Activated CD4-positive, alpha-beta T cell treated with anti-CD3 and anti-CD28 coated beads for 36 hours (primary cell): ENCODE measurements at regions not wholly inside any gene's neighbourhood (a gene's known extent, or its start where the extent isn't known, plus 50 kb on each side); places are given as distances from the start of the nearest gene placed in this dataset.

Experiments used
- ATAC-seq: fragments of 200-7000 bp; cut with Tn5 transposase; one replicate; pipeline ENCODE4 v1.10.0; 2021; ENCODE audit warnings: mild to moderate bottlenecking, moderate library complexity
- CTCF ChIA-PET: fragments of 350-600 bp; sonication (Branson Sonifier 250); formaldehyde crosslinking; loops from one replicate; lab custom pipeline; 2021; ENCODE audit warnings: antibody characterized with exemption; lab: Charles Lee
- POLR2A ChIA-PET: fragments of 350-600 bp; sonication (Branson Sonifier 250); formaldehyde crosslinking; loops from one replicate; lab custom pipeline; 2021; ENCODE audit warnings: antibody characterized with exemption, inconsistent platforms; lab: Charles Lee
- DNase-seq: peaks from one replicate; pipeline ENCODE4 v3.0.0-alpha.2; 2020
- H3K27ac Mint-ChIP-seq: one replicate; pipeline ENCODE4 v1.8.0; 2021; ENCODE audit warnings: mixed read lengths
- H3K27me3 Mint-ChIP-seq: one replicate; pipeline ENCODE4 v1.8.0; 2021; ENCODE audit warnings: mixed read lengths
- H3K36me3 Mint-ChIP-seq: one replicate; pipeline ENCODE4 v1.8.0; 2021; ENCODE audit warnings: low read depth, mixed read lengths
- H3K4me1 Mint-ChIP-seq: one replicate; pipeline ENCODE4 v1.8.0; 2021; ENCODE audit warnings: mixed read lengths
- H3K4me3 Mint-ChIP-seq: one replicate; pipeline ENCODE4 v1.8.0; 2021; ENCODE audit warnings: mild to moderate bottlenecking, moderate library complexity, mixed read lengths
- H3K9me3 Mint-ChIP-seq: one replicate; pipeline ENCODE4 v1.8.0; 2021; ENCODE audit warnings: low read depth, mixed read lengths
- intact Hi-C, 2 experiments: fragments of 100-400 bp; cut with DNase I in 1 of 2; cut with micrococcal nuclease in 1 of 2; formaldehyde crosslinking; loops; one replicate each; pipeline versions ENCODE4 v1.14.2 to v1.15.1; 2022 to 2024; cut with DNase I, micrococcal nuclease

- ChIA-PET POLR2A (no interaction called here), CTCF (interaction anchor here (0.7 to 1.4 kb wide), 3 partner anchors 8 to 70 kb away, joined by 3 to 4 read pairs (median 4); no protein-coding TSS in a partner anchor)
- Mint-ChIP-seq H3K4me3 (no peak overlapping the region), H3K27me3 (peaks cover 42% of the 10 kb centered on the region), H3K9me3 (no peaks in the 10 kb centered on the region), H3K4me1 (peaks cover 5% of the 10 kb centered on the region), H3K27ac (no peak overlapping the region), H3K36me3 (no peaks in the 10 kb centered on the region)
- DNase-seq = no peak
- intact Hi-C loops = no loop called here
- ATAC-seq = no peak
Observed at GRCh38 chr13:27000686-27001085, 170.9 kb downstream of the USP12 start.

DNA sequence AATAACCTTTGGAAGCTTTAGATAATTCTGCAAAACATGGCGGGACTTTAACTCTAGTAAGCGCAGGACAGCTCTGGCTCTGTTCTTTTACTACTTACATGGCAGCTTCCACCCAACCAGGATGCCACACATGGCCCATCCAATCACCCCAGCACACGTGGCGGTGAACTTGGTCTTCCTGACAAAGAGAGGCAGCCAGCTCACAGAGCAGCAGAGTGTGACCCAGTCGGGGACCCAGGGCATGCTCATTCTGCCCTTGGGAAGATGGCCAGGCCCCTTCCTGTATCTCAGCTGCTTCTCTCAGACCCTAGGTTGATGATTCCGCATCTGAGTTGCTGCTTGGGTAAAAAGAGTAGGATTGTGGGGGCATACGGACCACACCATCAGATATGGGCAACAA lies 172.1 kb downstream of the USP12 start:
- Mint-ChIP-seq H3K4me1 (peaks cover 5% of the 10 kb centered on the region), H3K4me3 (no peak overlapping the region), H3K27me3 (peaks cover 37% of the 10 kb centered on the region), H3K27ac (no peak overlapping the region), H3K9me3 (no peaks in the 10 kb centered on the region), H3K36me3 (no peaks in the 10 kb centered on the region)
- intact Hi-C loops = no loop called here
- DNase-seq (no peak), ATAC-seq (no peak)
- CTCF ChIA-PET = no interaction called here
- POLR2A ChIA-PET = no interaction called here

- CTCF ChIA-PET = interaction anchor here (0.7 to 2.1 kb wide), 5 partner anchors 8 to 25 kb away, joined by 3 to 7 read pairs (median 5); no protein-coding TSS in a partner anchor
- peaks cover 31% of the 10 kb centered on the region for H3K27me3 Mint-ChIP-seq
- peaks cover 5% of the 10 kb centered on the region for H3K4me1 Mint-ChIP-seq
Observed at GRCh38 chr13:26998292-26998691, 173.3 kb downstream of the USP12 start.

DNA sequence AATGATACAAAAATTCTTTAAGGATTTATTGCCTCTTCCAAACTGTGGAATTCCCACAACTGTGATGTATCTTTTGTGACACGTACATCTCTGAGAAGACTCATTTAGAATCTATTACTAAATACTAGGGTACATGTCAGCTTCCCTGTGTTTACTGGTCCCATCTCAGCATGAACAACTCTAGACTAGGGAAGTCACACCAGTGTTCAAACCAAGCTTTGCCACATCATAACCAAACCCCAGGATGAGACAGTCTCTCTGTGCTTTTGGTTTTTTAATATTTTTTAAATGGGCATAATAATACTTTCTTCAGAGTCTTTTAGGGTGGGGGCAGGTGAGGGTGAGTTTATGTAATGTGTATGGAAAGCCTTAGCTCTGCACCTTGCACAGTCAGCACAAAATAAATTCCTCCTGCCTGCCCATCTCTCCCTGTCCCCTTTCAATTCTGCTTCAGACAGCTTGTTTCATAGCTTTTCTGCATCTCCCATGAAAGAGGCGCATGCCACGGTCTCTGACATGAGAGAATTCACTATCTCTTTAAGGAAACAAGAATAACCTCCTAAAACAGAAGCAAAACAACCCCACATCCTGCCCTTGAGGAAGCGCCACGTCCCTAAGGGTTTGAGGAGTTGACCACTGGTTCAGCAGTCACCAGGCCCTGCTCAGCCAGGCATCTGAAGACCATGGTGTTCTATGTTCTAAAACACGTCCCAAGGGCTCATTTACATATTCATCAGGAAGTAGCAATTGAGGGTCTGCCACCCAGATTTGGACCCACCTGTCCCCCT lies 174.5 kb downstream of the USP12 start:
- no peak overlapping the region for H3K4me3 Mint-ChIP-seq
- peak; percentile 24 for DNase-seq
- ChIA-PET CTCF (interaction anchor here (0.7 to 2.1 kb wide), 6 partner anchors 9 to 37 kb away, joined by 3 to 9 read pairs (median 6); no protein-coding TSS in a partner anchor), POLR2A (interaction anchor here (0.6 kb wide), 3 partner anchors 254 to 969 kb away, joined by 3 to 4 read pairs (median 4); partner anchors contain the start of gene RPL21)
- intact Hi-C loops = no loop called here
- H3K9me3 Mint-ChIP-seq = no peaks in the 10 kb centered on the region
- H3K36me3 Mint-ChIP-seq = no peaks in the 10 kb centered on the region
- peaks cover 31% of the 10 kb centered on the region for H3K27me3 Mint-ChIP-seq
- H3K4me1 Mint-ChIP-seq = peaks cover 5% of the 10 kb centered on the region
- H3K27ac Mint-ChIP-seq = no peak overlapping the region
- ATAC-seq = peak; percentile 94

More at GRCh38 chr13:26998292-26998691, 173.3 kb downstream of the USP12 start:
- no peak overlapping the region for H3K4me3 Mint-ChIP-seq
- no peaks in the 10 kb centered on the region for H3K36me3 Mint-ChIP-seq
- intact Hi-C loops = no loop called here
- DNase-seq (no peak), ATAC-seq (no peak)
- POLR2A ChIA-PET = no interaction called here
- no peaks in the 10 kb centered on the region for H3K9me3 Mint-ChIP-seq
- H3K27ac Mint-ChIP-seq = no peak overlapping the region

GRCh38 chr13:26995159-26995558 lies 176.5 kb downstream of the USP12 start:
- Mint-ChIP-seq H3K36me3 (no peaks in the 10 kb centered on the region), H3K4me1 (peaks cover 5% of the 10 kb centered on the region), H3K9me3 (no peaks in the 10 kb centered on the region), H3K27ac (no peak overlapping the region), H3K4me3 (no peak overlapping the region), H3K27me3 (peaks cover 25% of the 10 kb centered on the region)
- ChIA-PET CTCF (no interaction called here), POLR2A (no interaction called here)
- ATAC-seq (no peak), DNase-seq (no peak)
- intact Hi-C loops = no loop called here

DNA sequence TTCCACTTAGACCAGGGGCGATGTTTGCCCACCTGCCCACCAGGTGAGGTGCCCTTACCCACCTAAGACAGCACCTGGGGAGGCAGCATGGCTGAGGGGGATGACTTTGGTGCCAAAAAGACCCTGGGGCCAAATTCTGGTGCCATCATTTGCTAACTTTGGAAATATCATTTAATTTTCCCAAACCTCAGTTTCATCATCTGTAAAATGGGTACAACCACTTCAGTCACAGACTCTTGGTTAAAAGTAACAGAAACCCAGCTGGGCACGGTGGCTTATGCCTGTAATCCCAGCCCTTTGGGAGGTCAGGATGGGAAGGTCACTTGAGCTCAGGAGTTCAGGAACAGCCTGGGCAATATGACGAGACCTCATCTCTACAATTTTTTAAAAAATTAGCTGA lies 177.8 kb downstream of the USP12 start:
- POLR2A ChIA-PET = no interaction called here
- Mint-ChIP-seq H3K4me3 (no peak overlapping the region), H3K36me3 (no peaks in the 10 kb centered on the region), H3K27ac (no peak overlapping the region), H3K4me1 (peaks cover 5% of the 10 kb centered on the region), H3K27me3 (peaks cover 23% of the 10 kb centered on the region), H3K9me3 (no peaks in the 10 kb centered on the region)
- DNase-seq = no peak
- CTCF ChIA-PET = interaction anchor here (0.7 to 1.6 kb wide), 5 partner anchors 9 to 1247 kb away, joined by 3 to 5 read pairs (median 3); no protein-coding TSS in a partner anchor
- intact Hi-C loops = no loop called here
- no peak for ATAC-seq

- intact Hi-C loops = no loop called here
- Mint-ChIP-seq H3K4me3 (no peak overlapping the region), H3K4me1 (peaks cover 5% of the 10 kb centered on the region), H3K9me3 (no peaks in the 10 kb centered on the region), H3K27ac (no peak overlapping the region), H3K36me3 (no peaks in the 10 kb centered on the region), H3K27me3 (peaks cover 21% of the 10 kb centered on the region)
- CTCF ChIA-PET = interaction anchor here (0.7 to 1.6 kb wide), 5 partner anchors 8 to 632 kb away, joined by 3 to 5 read pairs (median 3); no protein-coding TSS in a partner anchor
- no peak for DNase-seq
- POLR2A ChIA-PET = no interaction called here
- ATAC-seq = no peak
Observed at GRCh38 chr13:26992951-26993719, 178.5 kb downstream of the USP12 start.

DNA sequence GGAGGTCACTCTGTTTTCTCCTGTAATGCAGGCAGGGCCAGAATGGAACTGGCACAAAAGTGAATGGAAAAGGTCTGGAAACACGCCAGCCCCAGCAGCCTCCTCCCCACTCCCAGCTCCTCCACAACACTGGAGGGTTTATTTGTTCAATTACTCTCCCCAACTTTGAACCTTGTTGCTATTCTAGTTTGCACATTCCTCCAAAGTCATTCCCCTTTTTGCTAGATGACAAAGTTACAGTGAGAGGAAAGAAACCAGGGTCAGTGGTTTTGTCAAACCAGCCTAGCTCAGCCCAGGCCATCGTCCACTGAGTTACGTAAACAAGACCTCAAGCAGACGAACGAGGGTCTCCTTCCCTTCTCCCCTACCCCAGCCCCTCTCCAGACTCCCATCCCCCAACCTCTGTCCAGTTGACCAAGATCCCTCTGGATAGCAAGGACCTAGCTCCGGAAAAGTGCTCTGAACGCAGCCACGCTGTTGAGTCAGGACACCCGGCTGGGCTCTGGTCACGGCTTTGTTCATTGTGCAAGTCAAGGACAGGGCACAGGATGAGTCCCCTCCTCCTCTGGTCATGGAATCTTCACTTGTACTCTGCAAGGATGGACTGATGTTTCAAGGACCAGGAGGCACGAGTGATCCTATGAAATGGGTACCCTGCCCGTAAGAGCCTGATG lies 180.0 kb downstream of the USP12 start:
- no peaks in the 10 kb centered on the region for H3K4me1 Mint-ChIP-seq
- peaks cover 19% of the 10 kb centered on the region for H3K27me3 Mint-ChIP-seq
- DNase-seq (no peak), ATAC-seq (no peak)
- intact Hi-C loops = no loop called here
- H3K4me3 Mint-ChIP-seq = no peak overlapping the region
- no peaks in the 10 kb centered on the region for H3K36me3 Mint-ChIP-seq
- no peak overlapping the region for H3K27ac Mint-ChIP-seq
- ChIA-PET CTCF (no interaction called here), POLR2A (no interaction called here)
- H3K9me3 Mint-ChIP-seq = no peaks in the 10 kb centered on the region

DNA sequence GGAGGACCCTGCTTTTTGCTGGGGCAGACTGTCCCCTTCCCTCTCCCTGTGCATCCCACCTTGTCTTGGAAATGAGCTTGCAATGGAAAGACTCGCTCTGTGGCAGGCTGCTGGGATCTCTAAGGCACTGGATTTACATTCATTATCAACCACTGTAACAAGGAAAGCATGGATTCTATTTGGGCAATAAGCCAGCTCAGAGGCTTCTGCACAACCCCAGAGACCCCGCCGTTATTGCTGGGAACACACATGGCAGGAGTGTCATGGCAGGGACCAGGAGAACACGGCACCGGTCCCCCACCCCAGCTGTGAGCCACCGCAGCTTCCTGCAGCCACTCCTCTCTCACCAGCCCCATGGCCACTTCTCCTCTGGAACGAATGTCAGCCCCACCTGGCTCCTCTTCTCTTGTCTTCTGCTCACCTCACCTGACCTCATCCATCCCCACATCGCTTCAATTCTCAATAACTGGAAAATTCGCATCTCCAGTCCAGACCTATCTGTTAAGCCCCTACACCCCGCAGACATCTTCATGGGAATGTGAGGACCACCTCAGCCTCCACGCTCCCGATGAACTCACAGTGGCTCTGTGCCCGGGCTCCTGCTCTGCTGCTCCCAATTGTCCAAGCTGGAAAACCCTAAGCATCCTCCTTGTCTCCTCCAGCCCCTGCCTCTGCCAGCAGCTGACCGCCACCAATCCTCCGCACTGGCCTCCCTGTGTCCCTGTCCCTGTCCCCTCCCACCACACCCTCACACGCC lies 181.5 kb downstream of the USP12 start:
- POLR2A ChIA-PET = no interaction called here
- Mint-ChIP-seq H3K9me3 (no peaks in the 10 kb centered on the region), H3K4me1 (no peaks in the 10 kb centered on the region), H3K36me3 (no peaks in the 10 kb centered on the region), H3K27ac (no peak overlapping the region), H3K4me3 (no peak overlapping the region), H3K27me3 (peaks cover 10% of the 10 kb centered on the region)
- ATAC-seq (no peak), DNase-seq (no peak)
- intact Hi-C loops = loop anchor here (5.0 kb wide), 3 partner anchors 282 to 837 kb away; partner anchors contain the start of gene RASL11A (in 1 of the 2)
- CTCF ChIA-PET = interaction anchor here (0.6 to 9.7 kb wide), 5 partner anchors 14 to 1395 kb away, joined by 3 to 183 read pairs (median 3); partner anchors contain the start of gene RASL11A

- ChIA-PET POLR2A (no interaction called here), CTCF (interaction anchor here (0.6 to 9.7 kb wide), 5 partner anchors 13 to 1394 kb away, joined by 3 to 183 read pairs (median 3); partner anchors contain the start of gene RASL11A)
- no peak overlapping the region for H3K4me3 Mint-ChIP-seq
- intact Hi-C loops = loop anchor here (5.0 kb wide), 3 partner anchors 283 to 838 kb away; partner anchors contain the start of gene RASL11A (in 1 of the 2)
- H3K27ac Mint-ChIP-seq = no peak overlapping the region
- peaks cover 10% of the 10 kb centered on the region for H3K27me3 Mint-ChIP-seq
- H3K9me3 Mint-ChIP-seq = no peaks in the 10 kb centered on the region
- no peaks in the 10 kb centered on the region for H3K4me1 Mint-ChIP-seq
- DNase-seq = no peak
- H3K36me3 Mint-ChIP-seq = no peaks in the 10 kb centered on the region
- ATAC-seq = no peak
Observed at GRCh38 chr13:26989261-26989956, 182.2 kb downstream of the USP12 start.
